ENCODE measurements at regions not wholly inside any gene's neighbourhood (a gene's known extent, or its start where the extent isn't known, plus 50 kb on each side); places are given as distances from the start of the nearest gene placed in this dataset.
A peak's percentile ranks its signal among the peaks of the same experiment; 100 is the strongest.

GRCh38 chr6:140912686-140913085 is 1220.0 kb upstream of the GJE1 start:
- no peak overlapping the region for H3K4me3 ChIP-seq
- H3K27me3 ChIP-seq (ENCODE audit: low read depth) = no peaks in the 10 kb centered on the region
- H3K36me3 ChIP-seq = no peaks in the 10 kb centered on the region
- ATAC-seq (no peak), DNase-seq (no peak)
- intact Hi-C loops (cut with DNase I) = no loop called here
- H3K9me3 ChIP-seq = no peaks in the 10 kb centered on the region
- TF ChIP-seq CTCF (IDR thresholded peaks at IDR 0.05) = no peak
- no peaks in the 10 kb centered on the region for H3K4me1 ChIP-seq
- H3K27ac ChIP-seq = no peak overlapping the region

GRCh38 chr6:140909625-140910024 is 1223.1 kb upstream of the GJE1 start:
- DNase-seq = no peak
- Histone ChIP-seq H3K27me3 (ENCODE audit: low read depth) (no peaks in the 10 kb centered on the region), H3K4me3 (no peak overlapping the region), H3K36me3 (no peaks in the 10 kb centered on the region), H3K9me3 (no peaks in the 10 kb centered on the region), H3K27ac (no peak overlapping the region), H3K4me1 (no peaks in the 10 kb centered on the region)
- ATAC-seq = no peak
- no peak for TF ChIP-seq CTCF (IDR thresholded peaks at IDR 0.05)
- intact Hi-C loops (cut with DNase I) = no loop called here

- no peak overlapping the region for H3K27ac ChIP-seq
- no peak for DNase-seq
- no peak for ATAC-seq
- no peak overlapping the region for H3K4me3 ChIP-seq
- H3K36me3 ChIP-seq = no peaks in the 10 kb centered on the region
- intact Hi-C loops (cut with DNase I) = no loop called here
- no peaks in the 10 kb centered on the region for H3K4me1 ChIP-seq
- H3K27me3 ChIP-seq (ENCODE audit: low read depth) = no peaks in the 10 kb centered on the region
- no peaks in the 10 kb centered on the region for H3K9me3 ChIP-seq
- no peak for TF ChIP-seq CTCF (IDR thresholded peaks at IDR 0.05)
Observed at GRCh38 chr6:140909156-140909555, 1223.6 kb upstream of the GJE1 start.

- ATAC-seq = peak; percentile 11 to 18
Observed at GRCh38 chr6:140908505-140908904, 1224.2 kb upstream of the GJE1 start.

GRCh38 chr6:140907235-140907634 is 1225.5 kb upstream of the GJE1 start:
- peak in 1 of 2 donors; percentile 32 for ATAC-seq
- H3K36me3 ChIP-seq = no peaks in the 10 kb centered on the region
- no peaks in the 10 kb centered on the region for H3K9me3 ChIP-seq
- intact Hi-C loops (cut with DNase I) = no loop called here
- H3K4me1 ChIP-seq = no peaks in the 10 kb centered on the region
- no peak for DNase-seq
- H3K4me3 ChIP-seq = no peak overlapping the region
- no peak overlapping the region for H3K27ac ChIP-seq
- H3K27me3 ChIP-seq (ENCODE audit: low read depth) = no peaks in the 10 kb centered on the region
- TF ChIP-seq CTCF (IDR thresholded peaks at IDR 0.05) = no peak

More at GRCh38 chr6:140908505-140908904, 1224.2 kb upstream of the GJE1 start:
- H3K9me3 ChIP-seq = no peaks in the 10 kb centered on the region
- H3K4me1 ChIP-seq = no peaks in the 10 kb centered on the region
- H3K27ac ChIP-seq = no peak overlapping the region
- no peak overlapping the region for H3K4me3 ChIP-seq
- no peaks in the 10 kb centered on the region for H3K36me3 ChIP-seq
- intact Hi-C loops (cut with DNase I) = no loop called here
- no peak for TF ChIP-seq CTCF (IDR thresholded peaks at IDR 0.05)
- DNase-seq = no peak
- H3K27me3 ChIP-seq (ENCODE audit: low read depth) = no peaks in the 10 kb centered on the region

- H3K27ac ChIP-seq = no peak overlapping the region
- TF ChIP-seq CTCF (IDR thresholded peaks at IDR 0.05) = no peak
- no peak for DNase-seq
- no peak for ATAC-seq
- intact Hi-C loops (cut with DNase I) = no loop called here
- no peaks in the 10 kb centered on the region for H3K36me3 ChIP-seq
- H3K9me3 ChIP-seq = peaks cover 10% of the 10 kb centered on the region
- H3K27me3 ChIP-seq (ENCODE audit: low read depth) = no peaks in the 10 kb centered on the region
- no peak overlapping the region for H3K4me3 ChIP-seq
- H3K4me1 ChIP-seq = no peaks in the 10 kb centered on the region
Observed at GRCh38 chr6:140905724-140906123, 1227.0 kb upstream of the GJE1 start.

Data from lower lobe of right lung (tissue), 2 donors.